HG02970 (cell line): ENCODE measurements at regions not wholly inside any gene's neighbourhood (a gene's known extent, or its start where the extent isn't known, plus 50 kb on each side); places are given as distances from the start of the nearest gene placed in this dataset.
"Not testable (repeated sequence)": the region's sequence is repeated elsewhere in the genome, so short reads cannot be mapped to it uniquely, and the experiment has no call there.

Source experiments
- ATAC-seq: cut with Tn5 transposase; IDR thresholded peaks from one replicate; pipeline ENCODE4 v1.9.1; 2021; ENCODE audit warnings: mild to moderate bottlenecking, moderate library complexity, moderate number of reproducible peaks; ENCODE audit not compliant: unreplicated experiment, low FRiP score

DNA sequence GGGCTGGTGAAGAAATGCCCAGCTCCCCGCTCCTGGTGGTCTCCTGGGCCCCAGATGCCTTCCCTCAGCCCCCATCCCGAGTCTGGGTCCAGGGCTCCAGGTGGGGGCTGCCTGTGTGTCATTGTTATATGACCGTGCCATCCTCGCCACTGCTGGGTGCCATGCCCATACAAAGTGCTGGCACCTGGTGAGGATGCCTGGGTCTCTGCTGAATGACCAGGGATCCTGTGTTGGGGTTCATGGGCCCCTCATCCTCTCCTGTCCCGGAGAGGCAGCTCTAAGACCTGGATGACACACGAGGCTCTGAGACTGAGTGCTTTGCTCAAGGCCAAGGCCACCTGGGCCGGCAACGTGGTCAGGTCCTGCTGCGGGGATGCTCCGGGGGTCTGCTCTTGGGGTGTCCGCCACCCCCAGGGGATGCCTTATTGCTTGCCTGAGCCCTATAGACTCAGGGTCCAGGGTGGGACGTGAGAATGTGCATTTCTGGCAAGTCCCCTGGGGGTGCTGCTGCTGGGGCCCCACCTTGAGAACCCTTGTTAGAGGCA, 206.9 kb downstream of the LAT start:
- not testable (repeated sequence) for ATAC-seq

DNA sequence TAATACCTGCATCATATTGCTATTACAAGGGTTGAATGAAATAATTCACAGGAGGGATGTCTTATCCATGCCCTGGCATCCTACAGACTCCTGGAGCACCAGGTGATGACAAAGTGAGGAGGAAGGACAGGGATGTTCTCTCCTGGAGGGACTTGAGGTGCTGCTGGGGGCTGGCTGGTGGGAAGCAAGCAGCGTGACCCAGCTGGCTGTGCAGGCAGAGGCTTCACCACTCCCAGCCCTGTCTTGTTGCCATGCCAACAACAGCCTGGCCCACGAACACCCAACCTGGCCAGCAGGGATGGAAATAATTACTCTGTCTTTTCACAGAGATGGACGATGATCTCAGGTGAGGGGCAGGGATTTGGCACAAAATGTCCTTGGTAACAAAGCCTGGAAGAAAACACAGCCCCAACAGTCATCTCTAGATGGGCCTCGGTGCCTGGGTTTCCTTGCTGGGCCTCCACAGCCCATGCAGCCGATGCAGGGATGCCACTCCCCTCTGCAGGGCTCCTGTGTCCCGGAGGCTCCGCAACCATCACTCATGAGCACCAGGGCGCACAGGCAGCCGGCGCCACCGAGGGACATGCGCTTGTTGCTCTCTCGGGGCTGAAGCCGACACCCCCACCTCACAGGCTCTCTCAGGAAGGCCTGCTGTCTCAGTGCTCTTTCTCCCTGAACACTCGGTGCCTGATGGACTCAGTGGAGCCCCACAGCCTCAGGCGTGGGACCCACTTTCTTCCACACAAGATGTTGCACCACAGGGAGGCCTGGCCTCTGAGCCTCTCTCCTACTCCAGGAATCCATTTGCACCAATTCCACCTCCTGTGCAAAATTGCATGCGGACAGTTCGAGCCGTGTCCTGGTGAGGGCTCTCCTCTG, 205.9 kb downstream of the LAT start:
- not testable (repeated sequence) for ATAC-seq

DNA sequence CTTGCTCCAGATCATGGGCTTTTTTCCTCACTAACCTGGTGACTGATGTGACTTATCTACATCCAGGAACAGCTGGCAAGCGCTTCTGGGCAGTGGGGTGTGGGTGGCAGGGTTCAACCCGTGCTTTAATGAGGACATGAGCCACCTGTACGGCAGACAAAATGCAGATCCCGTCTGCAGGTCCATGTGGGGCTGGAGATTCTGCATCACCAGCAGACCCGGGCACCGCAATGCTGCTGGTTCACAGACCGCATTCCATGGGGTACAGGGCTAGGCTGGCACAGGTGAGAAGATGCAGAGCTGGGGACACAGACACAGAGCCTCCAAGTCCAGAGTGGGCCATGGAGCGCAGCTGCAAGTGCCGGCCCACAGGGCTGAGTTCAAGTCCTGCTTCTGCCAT, 204.0 kb downstream of the LAT start:
- not testable (repeated sequence) for ATAC-seq

DNA sequence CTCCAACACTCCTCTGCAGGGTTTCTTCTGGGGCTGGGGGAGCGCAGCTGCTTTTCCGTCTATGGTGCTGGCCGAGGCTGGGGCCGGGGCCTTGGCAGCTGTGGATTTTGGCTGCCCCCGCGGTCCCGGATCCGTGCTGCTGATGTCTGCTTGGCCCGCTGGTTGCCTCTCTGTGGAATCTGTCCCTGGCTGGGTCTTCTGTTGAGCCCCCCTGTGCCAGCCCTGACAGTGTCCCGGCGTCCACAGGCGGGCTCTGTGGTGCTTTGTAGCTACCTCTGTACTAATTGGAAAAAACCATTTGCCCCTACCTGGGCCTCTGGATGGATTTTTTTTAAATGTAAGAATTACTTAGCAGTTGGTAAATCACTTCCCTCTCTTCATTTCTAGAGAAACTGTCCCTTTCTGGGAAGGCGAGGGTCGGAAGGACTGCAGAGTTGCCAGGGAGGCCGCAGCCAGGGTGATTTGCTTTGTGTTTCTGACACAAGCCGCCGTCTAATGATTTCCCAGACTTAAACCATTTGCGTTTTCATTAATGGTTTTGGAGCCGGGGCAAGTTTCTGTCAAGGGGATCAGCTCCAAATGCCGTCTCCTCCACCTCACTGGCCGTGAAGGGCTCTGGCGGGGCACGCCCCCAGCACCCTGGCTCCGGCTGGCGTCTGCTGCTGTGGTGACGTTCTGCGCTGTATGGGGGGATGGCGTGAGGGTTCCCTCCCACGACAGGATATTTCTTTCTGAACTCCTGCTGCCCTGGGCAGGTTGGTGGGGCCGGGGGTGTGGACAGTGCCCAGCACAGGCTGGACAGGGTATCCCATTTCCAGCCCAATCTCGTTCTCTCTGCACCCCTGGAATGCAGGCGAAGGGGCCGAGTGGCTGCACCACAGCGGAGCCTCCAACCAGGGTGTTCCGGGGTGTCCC, 201.7 kb downstream of the LAT start:
- not testable (repeated sequence) for ATAC-seq

DNA sequence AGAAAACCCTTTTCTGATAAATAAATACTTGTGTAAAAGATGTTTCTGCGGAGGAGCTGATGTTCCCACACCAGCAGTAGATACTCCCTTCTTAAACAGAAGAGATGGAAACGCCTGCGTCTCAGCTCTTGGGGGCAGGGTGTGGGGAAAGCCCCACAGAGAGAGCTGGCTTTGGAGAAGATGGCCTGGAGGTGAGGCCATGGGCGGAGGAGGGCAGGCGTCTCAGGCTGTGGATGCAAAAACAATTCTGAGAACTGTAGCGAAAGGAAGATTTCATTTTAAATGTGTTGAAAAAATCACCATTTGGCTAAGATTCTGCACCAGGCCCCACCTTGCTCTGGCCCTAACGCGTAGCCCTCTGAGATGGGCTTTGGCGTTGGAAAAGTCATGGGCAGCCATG, 201.0 kb downstream of the LAT start:
- ATAC-seq = not testable (repeated sequence)

DNA sequence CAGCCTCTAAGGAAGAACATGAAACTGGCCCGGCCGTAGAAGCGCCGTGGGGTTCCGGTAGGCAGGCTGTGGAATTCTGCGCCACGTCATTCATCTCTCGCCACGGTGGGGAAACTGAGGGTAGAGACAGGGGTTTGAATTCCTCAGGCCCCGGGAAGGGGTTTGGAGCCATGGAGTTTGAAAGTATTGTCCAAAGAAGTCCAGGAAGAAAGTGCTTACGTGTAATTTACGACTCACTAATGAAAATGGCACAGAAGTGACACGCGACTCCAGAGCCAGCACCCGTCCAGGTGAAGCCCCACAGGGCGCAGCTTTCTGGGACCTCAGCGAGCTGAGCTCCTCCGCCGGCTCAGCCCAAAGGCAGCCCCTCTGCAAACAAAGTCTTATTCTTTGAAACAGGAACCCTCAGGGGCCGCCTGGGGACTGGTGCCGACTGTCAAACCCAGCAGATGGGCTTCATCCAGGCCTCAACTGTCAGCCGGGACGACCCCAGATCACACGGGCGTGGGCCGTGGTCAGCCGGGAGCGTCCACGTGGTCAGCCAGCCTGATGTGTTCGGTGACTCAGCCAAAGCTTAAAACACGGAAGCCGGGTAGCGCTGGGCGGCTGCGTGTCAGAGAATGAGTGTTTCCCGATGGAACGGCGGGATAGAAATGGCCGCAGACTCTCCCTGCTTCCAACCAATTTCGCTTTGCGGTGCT, 200.0 kb downstream of the LAT start:
- not testable (repeated sequence) for ATAC-seq

DNA sequence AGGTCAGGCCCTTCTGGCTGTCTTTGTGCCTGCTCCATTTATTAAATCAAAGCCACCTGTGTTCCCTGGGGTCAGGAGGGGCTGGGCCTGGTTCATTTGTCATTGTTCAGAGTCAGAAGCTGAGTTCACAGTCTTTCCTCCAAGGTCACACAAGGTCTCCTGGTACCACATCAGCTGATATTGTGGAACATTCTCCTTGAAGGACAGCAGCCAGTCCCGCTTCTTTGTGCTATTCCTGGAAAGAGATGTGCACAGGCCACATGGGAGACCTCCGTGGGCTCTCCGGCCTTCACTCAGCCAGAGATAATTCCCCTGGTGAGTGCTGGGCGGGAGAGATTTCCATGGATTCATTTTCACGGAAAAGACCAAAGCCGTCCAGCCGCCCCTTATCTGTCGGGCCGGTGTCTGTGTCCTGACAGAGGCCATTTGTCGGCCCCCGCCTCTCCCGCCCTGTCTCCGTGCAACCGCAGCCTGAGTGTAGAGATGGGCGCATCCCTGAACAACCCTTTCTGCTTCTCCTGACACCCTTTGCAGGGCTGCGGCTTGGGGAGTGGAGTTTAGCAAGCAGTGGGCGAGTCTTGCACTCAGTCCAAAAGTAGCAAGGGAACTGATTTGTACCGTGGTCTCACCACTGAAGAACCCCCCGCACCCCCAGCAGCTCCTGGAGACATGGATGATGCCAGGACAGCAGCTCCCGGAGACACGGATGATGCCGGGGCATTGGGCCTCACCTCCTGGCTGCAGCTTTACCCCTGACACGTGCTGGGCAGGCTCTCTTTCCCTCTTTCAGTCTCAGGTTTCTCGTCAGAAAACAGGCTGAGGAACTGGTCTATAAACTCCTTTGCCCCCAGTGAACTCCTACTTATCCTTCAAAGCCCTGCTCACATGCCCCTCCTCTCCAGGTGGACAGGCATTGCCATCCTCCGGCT, 198.4 kb downstream of the LAT start:
- ATAC-seq = not testable (repeated sequence)

DNA sequence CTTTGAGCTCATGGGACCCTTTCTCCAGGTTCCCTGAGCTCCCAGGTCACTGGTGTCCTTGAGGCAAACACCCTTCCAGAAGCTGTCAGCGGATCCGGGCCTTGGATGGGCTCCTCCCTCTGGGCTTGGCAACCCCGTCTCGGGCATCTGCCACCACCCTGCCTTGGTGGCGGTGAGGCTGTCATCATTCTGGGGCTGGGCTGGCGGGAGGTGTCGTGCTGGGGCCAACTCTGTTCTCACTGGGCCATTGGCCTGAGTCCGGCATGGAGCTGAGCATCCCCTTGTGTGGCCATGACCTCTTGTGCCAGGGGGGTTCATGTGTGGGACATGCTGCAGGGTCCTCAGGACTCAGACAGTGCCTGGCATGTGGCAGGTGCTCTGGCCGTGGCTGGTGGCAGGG, 197.6 kb downstream of the LAT start:
- ATAC-seq = no peak

DNA sequence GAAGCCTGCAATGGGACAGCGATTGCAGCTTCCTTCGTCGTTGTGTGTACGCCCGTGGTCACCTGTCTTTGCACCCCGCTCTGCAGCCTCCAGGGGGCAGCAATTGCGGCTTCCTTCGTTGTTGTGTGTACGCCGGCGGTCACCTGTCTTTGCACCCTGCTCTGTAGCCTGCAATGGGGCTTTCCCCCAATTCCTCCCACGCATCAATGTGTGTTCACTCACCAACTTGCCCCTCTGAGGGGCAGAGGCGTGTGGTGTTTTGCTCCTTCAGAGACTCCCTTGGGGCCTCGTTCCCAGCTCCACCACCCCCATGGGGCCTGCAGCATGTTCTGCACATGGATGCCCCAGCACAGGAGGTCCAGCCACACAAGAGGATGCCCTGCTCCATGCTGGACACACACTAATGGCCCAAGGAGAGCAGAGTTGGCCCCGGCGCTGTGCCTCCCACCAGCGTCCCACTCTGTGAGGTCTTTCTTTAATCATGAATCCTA, 197.1 kb downstream of the LAT start:
- not testable (repeated sequence) for ATAC-seq

DNA sequence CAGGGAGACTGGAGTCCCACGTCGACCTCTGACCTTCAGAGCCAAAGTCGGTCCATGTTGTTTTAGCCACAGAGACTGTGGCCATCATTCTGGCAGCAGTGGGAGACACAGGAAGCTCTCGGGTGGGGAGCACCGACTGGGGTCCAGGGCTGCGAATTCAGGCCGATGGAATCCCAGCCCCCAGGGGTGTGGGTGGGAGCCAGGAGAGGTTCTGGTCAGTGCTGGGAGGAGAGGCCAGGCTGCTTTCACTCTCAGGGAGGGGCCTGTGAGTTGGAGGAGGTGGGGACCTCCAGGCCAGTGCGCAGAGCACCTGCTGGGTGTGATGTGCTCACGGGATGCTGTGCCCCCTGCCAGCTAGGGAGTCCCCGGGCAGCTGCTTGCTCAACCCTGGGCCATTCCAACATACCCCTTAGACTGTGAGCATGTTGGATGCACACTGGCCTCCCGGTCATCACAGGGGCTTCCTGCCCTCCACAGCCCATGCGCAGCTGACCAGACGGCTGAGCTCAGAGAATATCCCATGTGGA, 196.5 kb downstream of the LAT start:
- ATAC-seq = not testable (repeated sequence)

DNA sequence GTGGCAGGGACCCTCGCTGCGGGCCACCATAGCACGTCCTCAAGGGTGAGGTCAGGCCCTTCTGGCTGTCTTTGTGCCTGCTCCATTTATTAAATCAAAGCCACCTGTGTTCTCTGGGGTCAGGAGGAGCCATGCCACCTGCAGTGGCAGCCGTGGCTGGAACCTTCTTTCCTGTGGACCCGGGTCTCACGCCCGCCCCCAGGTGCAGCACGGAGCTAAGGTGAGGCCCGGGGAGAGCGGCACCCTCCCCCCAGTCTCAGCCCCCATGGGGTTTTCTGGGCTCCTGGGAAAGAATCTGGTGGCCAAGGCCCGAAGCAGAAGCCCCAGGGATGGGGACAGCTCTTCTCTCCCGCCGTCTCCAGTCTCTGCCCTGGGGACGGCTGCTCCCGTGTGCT, 195.4 kb downstream of the LAT start:
- ATAC-seq = not testable (repeated sequence)

DNA sequence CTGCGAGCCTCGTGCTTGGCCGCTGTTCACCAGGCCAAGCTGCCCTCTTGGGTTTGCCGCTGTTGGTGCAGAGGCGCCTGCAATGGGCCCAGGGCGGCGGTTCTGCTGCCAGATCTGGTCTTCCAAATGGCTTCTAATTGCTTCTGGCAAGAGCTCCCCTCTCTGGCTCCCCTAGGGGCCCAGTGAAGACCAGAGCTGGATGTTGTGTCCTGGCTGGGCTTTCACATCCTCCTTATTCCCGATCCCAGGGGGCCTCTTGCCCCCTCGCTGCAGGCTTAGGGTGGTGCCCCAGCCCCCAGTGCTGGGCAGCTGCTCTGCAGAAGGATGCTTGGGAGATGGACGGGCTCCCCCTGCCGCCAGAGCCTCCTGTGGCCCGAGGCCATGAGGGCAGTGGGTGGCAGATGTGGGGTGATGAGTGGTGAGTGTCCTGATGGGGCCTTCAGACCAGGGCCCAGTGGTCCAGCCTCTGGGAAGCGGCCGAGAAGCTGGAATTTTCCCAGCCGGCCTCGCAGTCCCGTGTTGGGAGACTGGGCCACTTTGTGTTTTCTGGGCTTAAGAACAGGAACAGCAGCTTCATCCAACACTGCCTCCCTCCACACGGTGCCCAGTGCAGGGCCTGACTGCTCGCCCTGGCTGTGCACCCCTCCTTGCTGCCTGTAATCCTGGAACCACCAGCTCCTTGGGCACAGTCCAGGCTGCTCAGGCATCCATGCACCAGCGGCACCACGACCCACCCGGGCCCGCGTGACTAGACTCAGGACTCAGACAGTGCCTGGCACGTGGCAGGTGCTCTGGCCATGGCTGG, 194.8 kb downstream of the LAT start:
- not testable (repeated sequence) for ATAC-seq

DNA sequence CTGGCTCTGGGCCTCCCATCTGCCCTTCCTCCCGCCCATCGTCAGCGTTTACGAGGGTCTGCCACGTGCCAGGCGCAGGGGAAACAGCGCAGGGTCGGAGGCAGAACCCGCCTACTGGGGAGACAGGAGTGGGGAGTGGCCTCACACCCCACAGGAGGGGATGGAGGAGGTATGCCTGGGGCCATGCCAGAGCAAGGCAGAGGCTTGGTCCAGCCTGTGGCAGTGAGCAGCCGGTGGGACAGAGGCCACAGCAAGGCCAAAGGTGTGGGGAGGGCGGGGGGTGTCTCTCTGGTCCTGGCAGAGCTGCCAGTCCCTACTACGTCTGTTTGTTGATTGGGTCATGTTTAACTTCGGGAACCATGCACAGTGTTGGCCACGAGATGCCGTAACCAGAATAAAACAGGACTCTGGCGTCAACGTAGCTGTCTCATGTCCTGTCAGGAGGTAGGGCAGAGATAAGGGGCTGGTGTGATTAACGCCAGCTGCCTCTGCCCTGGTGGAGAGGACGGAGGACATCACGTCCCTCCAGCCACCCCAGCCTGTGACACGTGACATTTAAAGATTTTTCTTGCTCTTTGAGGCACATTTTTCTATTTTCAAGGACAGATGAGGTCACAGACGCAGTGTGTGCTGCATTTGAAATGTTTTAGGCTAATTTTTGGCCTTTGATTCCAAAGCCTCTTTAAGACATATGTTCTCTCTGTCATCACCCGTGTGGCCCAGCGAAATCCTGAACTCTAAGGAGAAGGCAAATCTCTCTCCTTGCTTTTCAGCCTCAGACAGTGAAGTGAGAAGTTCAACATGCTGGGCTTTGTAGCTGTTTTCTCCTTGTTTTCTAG, 193.3 kb downstream of the LAT start:
- ATAC-seq = not testable (repeated sequence)

DNA sequence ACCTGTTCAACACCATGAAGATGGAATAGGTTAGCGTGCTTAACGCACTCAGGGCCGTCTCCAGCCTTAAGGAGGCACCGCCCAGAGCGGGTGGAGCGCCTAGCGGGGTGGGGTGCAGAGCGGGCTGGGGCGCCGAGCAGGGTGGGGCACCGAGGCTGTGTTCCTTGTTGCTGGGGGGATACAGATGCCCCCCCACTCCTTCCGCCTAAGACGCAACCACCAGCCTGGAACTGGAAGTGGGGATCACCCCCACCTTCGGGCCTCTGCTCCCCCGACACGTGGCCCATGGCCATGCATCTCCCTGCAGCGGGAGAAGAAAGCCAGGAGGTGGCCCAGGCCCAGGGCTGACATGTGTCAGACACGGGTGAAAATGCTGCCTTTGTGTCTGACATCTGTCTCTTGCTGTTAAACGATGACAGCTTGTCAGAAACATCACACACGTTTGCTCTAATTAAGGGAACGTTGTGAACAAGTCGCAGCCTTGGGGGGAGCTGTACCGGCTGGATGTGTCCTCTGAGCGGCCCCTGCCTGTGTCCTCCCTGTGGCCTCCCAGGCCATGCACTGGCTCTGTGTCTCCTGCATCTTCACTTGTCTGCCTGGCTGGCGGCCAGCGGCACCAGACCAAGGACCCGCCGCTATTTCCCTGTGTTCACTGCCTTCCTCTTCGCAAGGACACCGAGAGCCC, 192.5 kb downstream of the LAT start:
- ATAC-seq = not testable (repeated sequence)

DNA sequence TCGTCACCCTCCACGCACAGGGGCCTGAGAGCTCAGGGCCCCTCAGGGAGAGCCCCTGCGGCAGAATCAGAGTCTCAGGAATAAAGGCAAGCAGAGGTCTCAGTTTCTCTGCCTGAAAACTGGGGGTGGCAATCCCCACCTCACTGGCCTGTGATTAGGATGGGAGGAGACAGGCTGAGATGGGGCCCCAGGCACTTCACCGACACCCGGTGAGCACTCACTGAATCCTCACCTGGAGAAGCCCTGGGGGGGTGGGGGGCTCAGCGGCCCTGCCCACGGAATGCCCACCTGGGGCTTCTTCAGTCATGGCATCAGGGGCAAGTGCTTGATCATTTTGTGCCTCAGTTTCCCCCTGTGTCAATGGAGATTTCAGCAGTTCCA, 192.0 kb downstream of the LAT start:
- not testable (repeated sequence) for ATAC-seq

DNA sequence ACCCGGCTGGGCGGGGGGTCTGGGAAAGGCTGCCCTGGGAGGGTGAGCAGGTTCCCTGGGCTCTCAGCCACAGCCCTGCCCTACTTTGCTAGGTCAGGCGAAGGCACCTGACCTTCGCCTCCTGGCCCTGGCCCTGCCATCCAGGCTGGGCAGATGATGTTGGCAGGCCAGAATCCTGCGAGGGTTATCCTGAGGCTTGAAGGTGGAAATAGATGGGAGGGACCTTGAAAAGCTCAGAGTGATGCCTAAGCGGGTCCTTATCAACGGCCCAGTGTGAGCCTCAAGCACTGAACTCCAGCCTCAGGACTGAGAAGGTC, 191.3 kb downstream of the LAT start:
- ATAC-seq = not testable (repeated sequence)
